ENCODE measurements at regions not wholly inside any gene's neighbourhood (a gene's known extent, or its start where the extent isn't known, plus 50 kb on each side); places are given as distances from the start of the nearest gene placed in this dataset.
"Not testable (repeated sequence)": the region's sequence is repeated elsewhere in the genome, so short reads cannot be mapped to it uniquely, and the experiment has no call there.

GRCh38 chr18:11464129-11464528 lies 145.3 kb upstream of the SLC35G4 start:
- peak; percentile 5 for DNase-seq (ENCODE audit: low read depth)

- DNase-seq (ENCODE audit: low read depth): no peak
Observed at GRCh38 chr18:11458447-11458846, 150.9 kb upstream of the SLC35G4 start.

GRCh38 chr18:11457853-11458252 lies 151.5 kb upstream of the SLC35G4 start:
- not testable (repeated sequence) for DNase-seq (ENCODE audit: low read depth)

GRCh38 chr18:11454040-11454439 lies 155.4 kb upstream of the SLC35G4 start:
- no peak for DNase-seq (ENCODE audit: low read depth)

- DNase-seq (ENCODE audit: low read depth): not testable (repeated sequence)
Observed at GRCh38 chr18:11444169-11444568, 165.2 kb upstream of the SLC35G4 start.

GRCh38 chr18:11437046-11437445 lies 172.3 kb upstream of the SLC35G4 start:
- DNase-seq (ENCODE audit: low read depth): no peak

- DNase-seq (ENCODE audit: low read depth): no peak
Observed at GRCh38 chr18:11432360-11432811, 177.0 kb upstream of the SLC35G4 start.

- no peak for DNase-seq (ENCODE audit: low read depth)
Observed at GRCh38 chr18:11429876-11430275, 179.5 kb upstream of the SLC35G4 start.

GRCh38 chr18:11425211-11425610 lies 184.2 kb upstream of the SLC35G4 start:
- DNase-seq (ENCODE audit: low read depth): no peak

GRCh38 chr18:11419338-11419737 lies 190.1 kb upstream of the SLC35G4 start:
- no peak for DNase-seq (ENCODE audit: low read depth)

GRCh38 chr18:11412811-11413210 lies 196.6 kb upstream of the SLC35G4 start:
- DNase-seq (ENCODE audit: low read depth): no peak

GRCh38 chr18:11411048-11411447 lies 198.3 kb upstream of the SLC35G4 start:
- DNase-seq (ENCODE audit: low read depth): no peak

GRCh38 chr18:11408555-11409065 lies 200.8 kb upstream of the SLC35G4 start:
- DNase-seq (ENCODE audit: low read depth): no peak

- DNase-seq (ENCODE audit: low read depth): peak; percentile 74
Observed at GRCh38 chr18:11407940-11408339, 201.5 kb upstream of the SLC35G4 start.

- DNase-seq (ENCODE audit: low read depth): no peak
Observed at GRCh38 chr18:11405804-11406203, 203.6 kb upstream of the SLC35G4 start.

GRCh38 chr18:11400703-11401102 lies 208.7 kb upstream of the SLC35G4 start:
- no peak for DNase-seq (ENCODE audit: low read depth)

GRCh38 chr18:11398625-11399024 lies 210.8 kb upstream of the SLC35G4 start:
- peak; percentile 44 for DNase-seq (ENCODE audit: low read depth)

- peak; percentile 80 for DNase-seq (ENCODE audit: low read depth)
Observed at GRCh38 chr18:11392980-11393885, 216.2 kb upstream of the SLC35G4 start.

- peak; percentile 81 for DNase-seq (ENCODE audit: low read depth)
Observed at GRCh38 chr18:11392292-11392691, 217.1 kb upstream of the SLC35G4 start.

- peak; percentile 84 for DNase-seq (ENCODE audit: low read depth)
Observed at GRCh38 chr18:11391661-11392060, 217.7 kb upstream of the SLC35G4 start.

GRCh38 chr18:11388755-11389680 lies 220.4 kb upstream of the SLC35G4 start:
- peak; percentile 64 for DNase-seq (ENCODE audit: low read depth)

- DNase-seq (ENCODE audit: low read depth): peak; percentile 90
Observed at GRCh38 chr18:11387880-11388279, 221.5 kb upstream of the SLC35G4 start.

Data from RPMI7951 (cell line).